ENCODE measurements at regions not wholly inside any gene's neighbourhood (a gene's known extent, or its start where the extent isn't known, plus 50 kb on each side); places are given as distances from the start of the nearest gene placed in this dataset.

- TF ChIP-seq CTCF (IDR thresholded peaks at IDR 0.05; ENCODE audit: extremely low read depth in 1 of 2, insufficient read depth in 1 of 2, low read depth in 1 of 2, low read length in 2 of 2) (no peak), POLR2A (IDR thresholded peaks at IDR 0.05; ENCODE audit: low read depth, low read length) (no peak), EZH2 (IDR thresholded peaks at IDR 0.05; ENCODE audit: borderline replicate concordance, low read depth, low read length, severe bottlenecking) (no peak), MAX (IDR thresholded peaks at IDR 0.05; ENCODE audit: insufficient read depth, insufficient read length) (no peak), POLR2AphosphoS5 (IDR thresholded peaks at IDR 0.05; ENCODE audit: insufficient read depth, low read depth, low read length) (no peak), FOS (IDR thresholded peaks at IDR 0.05; ENCODE audit: borderline replicate concordance, insufficient read depth, low read length) (no peak), MYC (IDR thresholded peaks at IDR 0.05; ENCODE audit: low read depth, low read length) (no peak), JUN (IDR thresholded peaks at IDR 0.05; ENCODE audit: borderline replicate concordance, insufficient read depth, insufficient read length, low read depth) (no peak)
Measured at GRCh38 chr5:92734211-92734940, 846.6 kb downstream of the NR2F1-AS1 start.

Data from endothelial cell of umbilical vein (primary cell).